HCT116 (cell line): ENCODE measurements at regions not wholly inside any gene's neighbourhood (a gene's known extent, or its start where the extent isn't known, plus 50 kb on each side); places are given as distances from the start of the nearest gene placed in this dataset.

Source experiments
- ATAC-seq: fragments of 200-7000 bp; cut with Tn5 transposase; 2 replicates; pipeline ENCODE4 v1.9.1; 2020; ENCODE audit warnings: mild to moderate bottlenecking, moderate library complexity
- BruUV-seq: library from RNA; stranded (reverse); fragments of 400-500 nt; replicated peaks from 2 replicates; lab custom pipeline; 2021; lab: Mats Ljungman, UMichigan
- CTCF ChIA-PET: fragments of 300-600 bp; sonication (Branson Sonifier 250); formaldehyde crosslinking; loops from one replicate; lab custom pipeline; 2021; ENCODE audit warnings: antibody characterized with exemption; lab: Charles Lee
- POLR2A ChIA-PET: fragments of 300-600, 350-600 bp; sonication (Branson Sonifier 250); formaldehyde crosslinking; loops from one replicate; lab custom pipeline; 2021; ENCODE audit warnings: antibody characterized with exemption; lab: Charles Lee
- RAD21 ChIA-PET, 2 experiments: fragments of 300-600 bp; sonication (Branson Sonifier 250); formaldehyde crosslinking; loops; one replicate each; lab custom pipeline; 2023; ENCODE audit warnings: low total read pairs in 2 of 2; ENCODE audit not compliant: uncharacterized antibody in 2 of 2, unreplicated experiment in 2 of 2, low non-redundant PET in 1 of 2; lab: Charles Lee
- DNase-seq: peaks from one replicate; pipeline ENCODE4 v3.0.0-alpha.2; 2010; ENCODE audit warnings: low read depth, low spot score
- H2AFZ ChIP-seq: fragments of 200-600 bp; shearing (Covaris generic), sonication (generic); 2 replicates; pipeline ENCODE4 v1.6.1; 2017; ENCODE audit warnings: low read depth, mixed run types, mixed read lengths, antibody characterized with exemption, low read length; ENCODE audit not compliant: poor library complexity, severe bottlenecking
- H3K27ac ChIP-seq: 2 replicates; pipeline ENCODE4 v1.5.1; 2012; ENCODE audit warnings: low read depth, low read length
- H3K27me3 ChIP-seq: fragments of 200-600 bp; sonication (generic); 2 replicates; pipeline ENCODE4 v1.6.1; 2016; ENCODE audit warnings: mixed run types, low read length, mixed read lengths; ENCODE audit not compliant: insufficient read depth
- H3K36me3 ChIP-seq, 2 experiments: fragments of 200-500 bp in 1 of 2; fragments of 200-600 bp in 1 of 2; sonication (Bioruptor generic) in 1 of 2; sonication (generic) in 1 of 2; 2 replicates each; pipeline versions ENCODE4 v1.5.1 to v1.6.1; 2014 to 2016; ENCODE audit warnings: low read length in 2 of 2, inconsistent platforms in 1 of 2, mixed read lengths in 1 of 2, mixed run types in 1 of 2; ENCODE audit not compliant: insufficient read depth in 2 of 2, control insufficient read depth in 1 of 2
- H3K4me1 ChIP-seq, 2 experiments: fragments of 200-600 bp in 1 of 2; sonication (generic) in 1 of 2; 2 replicates each; pipeline versions ENCODE4 v1.5.1 to v1.6.1; 2012 to 2017; ENCODE audit warnings: low read length in 2 of 2, inconsistent platforms in 1 of 2, mild to moderate bottlenecking in 1 of 2, mixed read lengths in 1 of 2, mixed run types in 1 of 2, moderate library complexity in 1 of 2; ENCODE audit not compliant: insufficient read depth in 2 of 2, control insufficient read depth in 1 of 2
- H3K4me2 ChIP-seq: fragments of 200-600 bp; sonication (generic); 2 replicates; pipeline ENCODE4 v1.6.1; 2017; ENCODE audit warnings: mixed run types, low read length, mixed read lengths
- H3K4me3 ChIP-seq, 2 experiments: fragments of 200-600 bp in 1 of 2; sonication (generic) in 1 of 2; replicated peaks in 1 of 2; 2 replicates each; pipeline ENCODE4 v1.5.1; 2011 to 2016; ENCODE audit warnings: low read length in 2 of 2, control low read depth in 1 of 2, low read depth in 1 of 2, mild to moderate bottlenecking in 1 of 2, mixed read lengths in 1 of 2, mixed run types in 1 of 2
- H3K79me2 ChIP-seq: fragments of 200-600 bp; sonication (generic); 2 replicates; pipeline ENCODE4 v1.6.1; 2017; ENCODE audit warnings: mild to moderate bottlenecking, mixed run types, low read length, moderate library complexity, mixed read lengths; ENCODE audit not compliant: insufficient read depth
- H3K9ac ChIP-seq: fragments of 200-600 bp; sonication (generic); 2 replicates; pipeline ENCODE4 v1.6.1; 2016; ENCODE audit warnings: low read length, mixed read lengths
- H3K9me2 ChIP-seq: fragments of 200-600 bp; sonication (generic), shearing (Covaris generic); 2 replicates; pipeline ENCODE4 v1.6.1; 2017; ENCODE audit warnings: mixed run types, mild to moderate bottlenecking, moderate library complexity; ENCODE audit not compliant: insufficient read depth
- H3K9me3 ChIP-seq, 2 experiments: fragments of 200-500 bp in 1 of 2; fragments of 200-600 bp in 1 of 2; sonication (Bioruptor generic) in 1 of 2; sonication (generic) in 1 of 2; 2 replicates each; pipeline ENCODE4 v1.6.1; 2014 to 2017; ENCODE audit warnings: low read length in 2 of 2, mixed read lengths in 2 of 2, inconsistent platforms in 1 of 2, low read depth in 1 of 2, mild to moderate bottlenecking in 1 of 2, mixed run types in 1 of 2, moderate library complexity in 1 of 2; ENCODE audit not compliant: control insufficient read depth in 1 of 2, insufficient read depth in 1 of 2
- H4K20me1 ChIP-seq: fragments of 200-600 bp; sonication (generic), shearing (Covaris generic); 2 replicates; pipeline ENCODE4 v1.6.1; 2017; ENCODE audit warnings: mixed run types, mild to moderate bottlenecking, moderate library complexity; ENCODE audit not compliant: insufficient read depth
- CBX3 ChIP-seq: IDR thresholded peaks from 2 replicates; pipeline ENCODE4 v1.6.1; 2012; ENCODE audit warnings: low read depth
- CEBPB ChIP-seq: IDR thresholded peaks from 2 replicates; pipeline ENCODE4 v1.6.1; 2012; ENCODE audit warnings: low read depth
- FOSL1 ChIP-seq: IDR thresholded peaks from 2 replicates; pipeline ENCODE4 v1.6.1; 2012; ENCODE audit warnings: low read depth
- POLR2A ChIP-seq: IDR thresholded peaks from 2 replicates; pipeline ENCODE4 v1.7.0; 2011; ENCODE audit warnings: borderline replicate concordance; ENCODE audit not compliant: insufficient read depth, insufficient read length; ENCODE audit errors: extremely low read depth
- POLR2AphosphoS5 ChIP-seq: IDR thresholded peaks from 2 replicates; pipeline ENCODE4 v1.6.1; 2011; ENCODE audit warnings: mild to moderate bottlenecking, low read depth, low read length, moderate library complexity
- SIN3A ChIP-seq: IDR thresholded peaks from 2 replicates; pipeline ENCODE4 v1.6.1; 2012; ENCODE audit warnings: low read depth
- YY1 ChIP-seq: IDR thresholded peaks from 2 replicates; pipeline ENCODE4 v1.6.1; 2011; ENCODE audit warnings: low read length, low read depth, moderate library complexity, mild to moderate bottlenecking; ENCODE audit not compliant: insufficient replicate concordance; ENCODE audit errors: extremely low read depth
- intact Hi-C: fragments of 100-400 bp; cut with micrococcal nuclease; formaldehyde crosslinking; loops from 2 replicates; pipeline ENCODE4 v1.10.0; 2022
- TF ChIP-seq, protein P1 (sequence below): IDR thresholded peaks from 2 replicates; pipeline ENCODE4 v1.6.1; 2012
- TF ChIP-seq, protein P2 (sequence below): IDR thresholded peaks from 2 replicates; pipeline ENCODE4 v1.6.1; 2012
- TF ChIP-seq, protein P3 (sequence below): IDR thresholded peaks from 2 replicates; pipeline ENCODE4 v1.6.1; 2011; ENCODE audit warnings: mild to moderate bottlenecking, low read length, moderate library complexity; ENCODE audit not compliant: insufficient replicate concordance; ENCODE audit errors: extremely low read depth

DNA sequence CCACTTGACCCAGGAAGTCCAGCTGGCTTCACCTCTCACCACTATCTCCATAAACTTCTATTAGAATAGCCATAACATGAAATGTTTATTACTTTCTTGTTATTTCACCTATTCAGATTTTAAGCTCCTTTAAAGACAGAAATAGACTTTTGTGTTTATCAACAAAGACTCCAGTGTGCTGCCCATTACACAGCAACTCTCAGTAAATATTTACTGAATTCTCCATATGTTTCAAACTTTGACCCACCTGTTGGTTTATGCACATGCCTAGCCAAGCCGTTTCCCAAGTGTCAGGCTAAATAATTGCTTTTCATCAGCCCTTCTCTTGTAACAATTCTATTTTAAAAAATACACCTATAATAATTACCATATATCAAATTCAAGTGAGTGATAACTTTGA is 242.9 kb upstream of the NEIL3 start:
- H3K79me2 ChIP-seq: no peaks in the 10 kb centered on the region
- H3K4me1 ChIP-seq: no peaks in the 10 kb centered on the region
- no peak overlapping the region for H3K9ac ChIP-seq
- H3K36me3 ChIP-seq: no peaks in the 10 kb centered on the region
- no peak for ATAC-seq
- ChIA-PET RAD21 (no interaction called here), CTCF (no interaction called here), POLR2A (no interaction called here)
- no peaks in the 10 kb centered on the region for H4K20me1 ChIP-seq
- no peaks in the 10 kb centered on the region for H3K9me3 ChIP-seq
- TF ChIP-seq, protein P1, sequence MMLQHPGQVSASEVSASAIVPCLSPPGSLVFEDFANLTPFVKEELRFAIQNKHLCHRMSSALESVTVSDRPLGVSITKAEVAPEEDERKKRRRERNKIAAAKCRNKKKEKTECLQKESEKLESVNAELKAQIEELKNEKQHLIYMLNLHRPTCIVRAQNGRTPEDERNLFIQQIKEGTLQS: no peak
- no peak for TF ChIP-seq POLR2AphosphoS5
- TF ChIP-seq SIN3A: no peak
- TF ChIP-seq, protein P2, sequence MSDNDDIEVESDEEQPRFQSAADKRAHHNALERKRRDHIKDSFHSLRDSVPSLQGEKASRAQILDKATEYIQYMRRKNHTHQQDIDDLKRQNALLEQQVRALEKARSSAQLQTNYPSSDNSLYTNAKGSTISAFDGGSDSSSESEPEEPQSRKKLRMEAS: no peak
- intact Hi-C loops: no loop called here
- H3K4me3 ChIP-seq: no peak overlapping the region
- H3K4me2 ChIP-seq: no peak overlapping the region
- H3K27me3 ChIP-seq: no peaks in the 10 kb centered on the region
- H3K27ac ChIP-seq: no peak overlapping the region
- no peak overlapping the region for H2AFZ ChIP-seq
- no peak for DNase-seq
- BruUV-seq: no TSS peak
- H3K9me2 ChIP-seq: no peaks in the 10 kb centered on the region

DNA sequence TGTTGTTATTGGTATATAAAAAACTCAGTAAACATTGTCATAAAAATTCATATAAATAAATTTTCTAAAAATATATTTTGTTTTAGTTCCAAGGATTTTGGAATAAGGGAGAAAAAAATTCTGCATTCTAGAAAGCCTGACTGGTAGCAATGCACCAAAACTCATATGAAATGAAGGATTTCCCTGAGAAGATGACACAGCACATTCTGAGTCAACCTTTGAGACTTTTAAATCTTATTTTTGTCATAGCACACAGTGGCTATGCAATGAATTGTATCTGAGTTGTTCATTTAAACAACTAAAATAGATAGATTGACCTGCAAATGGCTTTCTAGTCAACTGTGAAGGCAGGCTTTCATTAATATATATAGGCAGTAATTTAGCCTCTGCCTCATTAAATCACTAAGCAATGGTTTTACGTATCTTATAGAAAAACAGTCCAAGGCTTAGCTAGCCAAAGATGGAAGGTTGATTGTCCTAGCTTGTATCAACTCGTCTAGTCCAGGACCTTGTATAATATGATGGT is 239.1 kb upstream of the NEIL3 start:
- Histone ChIP-seq H4K20me1 (no peaks in the 10 kb centered on the region), H3K4me1 (no peaks in the 10 kb centered on the region), H3K9me2 (no peaks in the 10 kb centered on the region), H3K36me3 (no peaks in the 10 kb centered on the region), H3K9ac (no peak overlapping the region), H3K79me2 (no peaks in the 10 kb centered on the region), H2AFZ (no peak overlapping the region), H3K9me3 (no peaks in the 10 kb centered on the region), H3K27ac (no peak overlapping the region), H3K27me3 (no peaks in the 10 kb centered on the region), H3K4me2 (no peak overlapping the region), H3K4me3 (no peak overlapping the region)
- DNase-seq: no peak
- no peak for ATAC-seq
- intact Hi-C loops: no loop called here
- ChIA-PET CTCF (no interaction called here), POLR2A (no interaction called here), RAD21 (no interaction called here)
- no peak for TF ChIP-seq POLR2A
- TF ChIP-seq, protein P2: no peak
- no peak for TF ChIP-seq FOSL1
- TF ChIP-seq, protein P3, sequence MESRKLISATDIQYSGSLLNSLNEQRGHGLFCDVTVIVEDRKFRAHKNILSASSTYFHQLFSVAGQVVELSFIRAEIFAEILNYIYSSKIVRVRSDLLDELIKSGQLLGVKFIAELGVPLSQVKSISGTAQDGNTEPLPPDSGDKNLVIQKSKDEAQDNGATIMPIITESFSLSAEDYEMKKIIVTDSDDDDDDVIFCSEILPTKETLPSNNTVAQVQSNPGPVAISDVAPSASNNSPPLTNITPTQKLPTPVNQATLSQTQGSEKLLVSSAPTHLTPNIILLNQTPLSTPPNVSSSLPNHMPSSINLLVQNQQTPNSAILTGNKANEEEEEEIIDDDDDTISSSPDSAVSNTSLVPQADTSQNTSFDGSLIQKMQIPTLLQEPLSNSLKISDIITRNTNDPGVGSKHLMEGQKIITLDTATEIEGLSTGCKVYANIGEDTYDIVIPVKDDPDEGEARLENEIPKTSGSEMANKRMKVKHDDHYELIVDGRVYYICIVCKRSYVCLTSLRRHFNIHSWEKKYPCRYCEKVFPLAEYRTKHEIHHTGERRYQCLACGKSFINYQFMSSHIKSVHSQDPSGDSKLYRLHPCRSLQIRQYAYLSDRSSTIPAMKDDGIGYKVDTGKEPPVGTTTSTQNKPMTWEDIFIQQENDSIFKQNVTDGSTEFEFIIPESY: no peak
- TF ChIP-seq CBX3: no peak
- TF ChIP-seq CEBPB: no peak
- TF ChIP-seq YY1: no peak
- no TSS peak for BruUV-seq
